ENCODE measurements at regions not wholly inside any gene's neighbourhood (a gene's known extent, or its start where the extent isn't known, plus 50 kb on each side); places are given as distances from the start of the nearest gene placed in this dataset.

GRCh38 chr13:111474136-111475002, 153.9 kb downstream of the TEX29 start:
- no peaks in the 10 kb centered on the region for H3K27me3 ChIP-seq (ENCODE audit: low read length)
- no peaks in the 10 kb centered on the region for H3K79me2 ChIP-seq (ENCODE audit: insufficient read depth, low read length)
- no peaks in the 10 kb centered on the region for H3F3A ChIP-seq (ENCODE audit: insufficient read depth)
- H3K27ac ChIP-seq (ENCODE audit: low read depth, low read length): no peak overlapping the region
- no peaks in the 10 kb centered on the region for H3K9me2 ChIP-seq (replicated peaks; ENCODE audit: insufficient read depth, low read length)
- H2AFZ ChIP-seq (ENCODE audit: low read depth, low read length, severe bottlenecking): no peak overlapping the region
- H3K9me3 ChIP-seq (ENCODE audit: insufficient read depth, low read length): no peaks in the 10 kb centered on the region
- no peak overlapping the region for H3K9ac ChIP-seq (ENCODE audit: low read length)
- TF ChIP-seq, protein P1, sequence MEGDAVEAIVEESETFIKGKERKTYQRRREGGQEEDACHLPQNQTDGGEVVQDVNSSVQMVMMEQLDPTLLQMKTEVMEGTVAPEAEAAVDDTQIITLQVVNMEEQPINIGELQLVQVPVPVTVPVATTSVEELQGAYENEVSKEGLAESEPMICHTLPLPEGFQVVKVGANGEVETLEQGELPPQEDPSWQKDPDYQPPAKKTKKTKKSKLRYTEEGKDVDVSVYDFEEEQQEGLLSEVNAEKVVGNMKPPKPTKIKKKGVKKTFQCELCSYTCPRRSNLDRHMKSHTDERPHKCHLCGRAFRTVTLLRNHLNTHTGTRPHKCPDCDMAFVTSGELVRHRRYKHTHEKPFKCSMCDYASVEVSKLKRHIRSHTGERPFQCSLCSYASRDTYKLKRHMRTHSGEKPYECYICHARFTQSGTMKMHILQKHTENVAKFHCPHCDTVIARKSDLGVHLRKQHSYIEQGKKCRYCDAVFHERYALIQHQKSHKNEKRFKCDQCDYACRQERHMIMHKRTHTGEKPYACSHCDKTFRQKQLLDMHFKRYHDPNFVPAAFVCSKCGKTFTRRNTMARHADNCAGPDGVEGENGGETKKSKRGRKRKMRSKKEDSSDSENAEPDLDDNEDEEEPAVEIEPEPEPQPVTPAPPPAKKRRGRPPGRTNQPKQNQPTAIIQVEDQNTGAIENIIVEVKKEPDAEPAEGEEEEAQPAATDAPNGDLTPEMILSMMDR (IDR thresholded peaks at IDR 0.05; ENCODE audit: insufficient read depth, low read length, poor library complexity, severe bottlenecking): peak; percentile 16
- no peak for TF ChIP-seq EZH2phosphoT487 (conservative IDR thresholded peaks at IDR 0.05; ENCODE audit: low read length)
- no peak overlapping the region for H3K4me3 ChIP-seq (ENCODE audit: insufficient read depth, low read length, poor library complexity, severe bottlenecking)
- H3K36me3 ChIP-seq (ENCODE audit: low read length): no peaks in the 10 kb centered on the region
- H4K20me1 ChIP-seq (ENCODE audit: low read depth, low read length): no peaks in the 10 kb centered on the region
- no peak overlapping the region for H3K4me2 ChIP-seq (ENCODE audit: low read depth, low read length, poor library complexity, severe bottlenecking)

GRCh38 chr13:111475488-111475887, 155.0 kb downstream of the TEX29 start:
- no peaks in the 10 kb centered on the region for H3K27me3 ChIP-seq (ENCODE audit: low read length)
- H2AFZ ChIP-seq (ENCODE audit: low read depth, low read length, severe bottlenecking): no peak overlapping the region
- no peak overlapping the region for H3K4me2 ChIP-seq (ENCODE audit: low read depth, low read length, poor library complexity, severe bottlenecking)
- H3K27ac ChIP-seq (ENCODE audit: low read depth, low read length): no peak overlapping the region
- no peaks in the 10 kb centered on the region for H3K79me2 ChIP-seq (ENCODE audit: insufficient read depth, low read length)
- H3K9me2 ChIP-seq (replicated peaks; ENCODE audit: insufficient read depth, low read length): no peaks in the 10 kb centered on the region
- H3K9ac ChIP-seq (ENCODE audit: low read length): no peak overlapping the region
- no peaks in the 10 kb centered on the region for H3K36me3 ChIP-seq (ENCODE audit: low read length)
- no peaks in the 10 kb centered on the region for H3F3A ChIP-seq (ENCODE audit: insufficient read depth)
- H3K4me3 ChIP-seq (ENCODE audit: insufficient read depth, low read length, poor library complexity, severe bottlenecking): no peak overlapping the region
- no peaks in the 10 kb centered on the region for H3K9me3 ChIP-seq (ENCODE audit: insufficient read depth, low read length)
- no peak for TF ChIP-seq EZH2phosphoT487 (conservative IDR thresholded peaks at IDR 0.05; ENCODE audit: low read length)
- TF ChIP-seq, protein P1 (IDR thresholded peaks at IDR 0.05; ENCODE audit: insufficient read depth, low read length, poor library complexity, severe bottlenecking): no peak
- no peaks in the 10 kb centered on the region for H4K20me1 ChIP-seq (ENCODE audit: low read depth, low read length)

DNA sequence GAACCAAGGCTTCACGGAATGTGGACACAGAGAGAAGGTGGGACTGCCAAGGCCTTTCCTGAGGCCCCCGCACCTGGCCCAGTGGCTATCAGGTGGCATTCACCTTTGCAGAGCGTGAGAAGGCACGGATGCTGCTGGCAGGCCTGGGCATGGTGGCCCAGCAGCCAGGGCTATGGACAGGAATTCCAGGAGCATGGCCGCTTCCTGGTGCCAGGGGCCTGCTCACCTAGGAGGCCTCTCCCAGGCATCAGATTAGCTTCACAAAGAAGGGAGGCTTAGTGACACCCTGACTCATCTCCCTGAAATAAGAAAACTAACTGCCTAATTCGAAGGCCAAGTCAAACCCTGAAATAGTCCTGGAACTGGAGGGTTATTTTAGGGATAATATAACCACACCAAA, 155.8 kb downstream of the TEX29 start:
- no peak for TF ChIP-seq EZH2phosphoT487 (conservative IDR thresholded peaks at IDR 0.05; ENCODE audit: low read length)
- TF ChIP-seq, protein P1 (IDR thresholded peaks at IDR 0.05; ENCODE audit: insufficient read depth, low read length, poor library complexity, severe bottlenecking): no peak
- Histone ChIP-seq H3K9ac (ENCODE audit: low read length) (no peak overlapping the region), H3F3A (ENCODE audit: insufficient read depth) (no peaks in the 10 kb centered on the region), H4K20me1 (ENCODE audit: low read depth, low read length) (no peaks in the 10 kb centered on the region), H3K9me2 (replicated peaks; ENCODE audit: insufficient read depth, low read length) (no peaks in the 10 kb centered on the region), H3K9me3 (ENCODE audit: insufficient read depth, low read length) (no peaks in the 10 kb centered on the region), H2AFZ (ENCODE audit: low read depth, low read length, severe bottlenecking) (no peak overlapping the region), H3K36me3 (ENCODE audit: low read length) (no peaks in the 10 kb centered on the region), H3K79me2 (ENCODE audit: insufficient read depth, low read length) (no peaks in the 10 kb centered on the region), H3K27me3 (ENCODE audit: low read length) (no peaks in the 10 kb centered on the region), H3K4me2 (ENCODE audit: low read depth, low read length, poor library complexity, severe bottlenecking) (no peak overlapping the region), H3K4me3 (ENCODE audit: insufficient read depth, low read length, poor library complexity, severe bottlenecking) (no peak overlapping the region), H3K27ac (ENCODE audit: low read depth, low read length) (no peak overlapping the region)
